ENCODE measurements at regions not wholly inside any gene's neighbourhood (a gene's known extent, or its start where the extent isn't known, plus 50 kb on each side); places are given as distances from the start of the nearest gene placed in this dataset.

- Histone ChIP-seq H3K4me1 (ENCODE audit: control insufficient read depth in 2 of 3, insufficient read depth in 2 of 3, low read depth in 1 of 3, low read length in 3 of 3) (peaks cover 12 to 25% (median 15%) of the 10 kb centered on the region in 3 donors), H3K27me3 (ENCODE audit: control insufficient read depth, insufficient read depth, low read length) (no peaks in the 10 kb centered on the region), H3K27ac (ENCODE audit: low read depth in 2 of 2, low read length in 2 of 2) (peak overlapping the region in 1 of 2 donors; percentile 30), H3K36me3 (ENCODE audit: control insufficient read depth in 2 of 3, insufficient read depth in 3 of 3, low read length in 3 of 3) (no peaks in the 10 kb centered on the region), H3K9ac (ENCODE audit: low read length in 3 of 3) (no peak overlapping the region), H3K4me3 (ENCODE audit: low read length in 3 of 3) (peak overlapping the region; percentile 2 to 28 (median 3)), H3K9me3 (ENCODE audit: control insufficient read depth in 2 of 3, insufficient read depth in 1 of 3, low read length in 3 of 3) (no peaks in the 10 kb centered on the region)
- FAIRE-seq (no peak), DNase-seq (no peak)
- TF ChIP-seq CTCF (IDR thresholded peaks at IDR 0.05; ENCODE audit: borderline replicate concordance, extremely low read depth, insufficient read depth), result no peak
- intact Hi-C loops (cut with DNase I), result no loop called here
Observed at GRCh38 chr20:53873230-53873604, 197.2 kb downstream of the BCAS1 start.

GRCh38 chr20:53872561-53873229 lies 197.7 kb downstream of the BCAS1 start:
- no peaks in the 10 kb centered on the region for H3K9me3 ChIP-seq (ENCODE audit: control insufficient read depth in 2 of 3, insufficient read depth in 1 of 3, low read length in 3 of 3)
- H3K4me3 ChIP-seq (ENCODE audit: low read length in 3 of 3), result peak overlapping the region; percentile 2 to 28 (median 3)
- DNase-seq, result peak in 2 of 5 donors; percentile 73 to 83
- no peak for TF ChIP-seq CTCF (IDR thresholded peaks at IDR 0.05; ENCODE audit: borderline replicate concordance, extremely low read depth, insufficient read depth)
- no peaks in the 10 kb centered on the region for H3K36me3 ChIP-seq (ENCODE audit: control insufficient read depth in 2 of 3, insufficient read depth in 3 of 3, low read length in 3 of 3)
- peaks cover 13 to 26% (median 15%) of the 10 kb centered on the region in 3 donors for H3K4me1 ChIP-seq (ENCODE audit: control insufficient read depth in 2 of 3, insufficient read depth in 2 of 3, low read depth in 1 of 3, low read length in 3 of 3)
- no peak for FAIRE-seq
- intact Hi-C loops (cut with DNase I), result no loop called here
- H3K27me3 ChIP-seq (ENCODE audit: control insufficient read depth, insufficient read depth, low read length), result no peaks in the 10 kb centered on the region
- peak overlapping the region in 1 of 3 donors; percentile 10 for H3K9ac ChIP-seq (ENCODE audit: low read length in 3 of 3)
- peak overlapping the region; percentile 30 to 53 for H3K27ac ChIP-seq (ENCODE audit: low read depth in 2 of 2, low read length in 2 of 2)

- Histone ChIP-seq H3K27me3 (ENCODE audit: control insufficient read depth, insufficient read depth, low read length) (no peaks in the 10 kb centered on the region), H3K36me3 (ENCODE audit: control insufficient read depth in 2 of 3, insufficient read depth in 3 of 3, low read length in 3 of 3) (no peaks in the 10 kb centered on the region), H3K4me3 (ENCODE audit: low read length in 3 of 3) (no peak overlapping the region), H3K4me1 (ENCODE audit: control insufficient read depth in 2 of 3, insufficient read depth in 2 of 3, low read depth in 1 of 3, low read length in 3 of 3) (peaks cover 14 to 29% (median 15%) of the 10 kb centered on the region in 3 donors), H3K27ac (ENCODE audit: low read depth in 2 of 2, low read length in 2 of 2) (peak overlapping the region; percentile 26 to 53), H3K9ac (ENCODE audit: low read length in 3 of 3) (peak overlapping the region in 1 of 3 donors; percentile 10), H3K9me3 (ENCODE audit: control insufficient read depth in 2 of 3, insufficient read depth in 1 of 3, low read length in 3 of 3) (no peaks in the 10 kb centered on the region)
- no peak for FAIRE-seq
- TF ChIP-seq CTCF (IDR thresholded peaks at IDR 0.05; ENCODE audit: borderline replicate concordance, extremely low read depth, insufficient read depth), result no peak
- intact Hi-C loops (cut with DNase I), result no loop called here
- no peak for DNase-seq
Observed at GRCh38 chr20:53872081-53872541, 198.3 kb downstream of the BCAS1 start.

All from kidney (tissue), 13 donors.